ENCODE measurements at regions not wholly inside any gene's neighbourhood (a gene's known extent, or its start where the extent isn't known, plus 50 kb on each side); places are given as distances from the start of the nearest gene placed in this dataset.

- TF ChIP-seq CTCF (IDR thresholded peaks at IDR 0.05) (no peak), POLR2A (IDR thresholded peaks at IDR 0.05) (no peak)
Observed at GRCh38 chr4:18440527-18441202, 419.1 kb upstream of the LCORL start.

All from adrenal gland (tissue), 5 donors.